ENCODE measurements at regions not wholly inside any gene's neighbourhood (a gene's known extent, or its start where the extent isn't known, plus 50 kb on each side); places are given as distances from the start of the nearest gene placed in this dataset.

DNA sequence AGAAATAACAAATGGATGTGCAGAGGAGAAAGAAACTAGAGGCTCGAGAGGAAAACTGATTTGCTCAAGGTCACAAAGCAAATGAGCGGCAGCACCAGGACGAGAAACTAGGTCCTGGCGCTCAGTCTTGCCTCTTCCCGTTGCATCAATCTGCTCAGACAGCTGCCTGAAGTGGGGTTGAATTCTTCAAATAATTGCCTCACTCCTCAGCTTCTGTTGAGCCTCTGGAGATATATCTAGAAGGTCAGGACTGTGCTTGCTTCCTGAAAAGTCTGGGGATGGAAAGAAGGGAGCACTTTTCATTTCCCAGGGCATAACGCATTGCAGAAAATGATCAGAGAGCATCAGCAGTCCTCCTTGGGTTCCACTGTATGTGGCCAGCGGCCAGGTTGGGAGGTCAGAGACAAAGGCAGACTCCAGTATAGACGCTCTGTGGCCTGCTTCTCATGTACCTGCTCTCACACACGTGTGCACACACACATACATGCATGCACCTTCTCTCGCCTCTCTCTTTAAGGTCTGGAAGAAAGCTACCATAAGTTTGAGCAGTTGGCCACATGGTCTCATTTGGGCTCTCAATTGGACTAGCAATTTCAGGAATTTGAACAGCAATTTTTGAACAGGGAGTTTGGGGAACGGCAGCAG is 83.7 kb upstream of the DUSP5 start:
- DNase-seq (ENCODE audit: low read depth in 2 of 2), result no peak

DNA sequence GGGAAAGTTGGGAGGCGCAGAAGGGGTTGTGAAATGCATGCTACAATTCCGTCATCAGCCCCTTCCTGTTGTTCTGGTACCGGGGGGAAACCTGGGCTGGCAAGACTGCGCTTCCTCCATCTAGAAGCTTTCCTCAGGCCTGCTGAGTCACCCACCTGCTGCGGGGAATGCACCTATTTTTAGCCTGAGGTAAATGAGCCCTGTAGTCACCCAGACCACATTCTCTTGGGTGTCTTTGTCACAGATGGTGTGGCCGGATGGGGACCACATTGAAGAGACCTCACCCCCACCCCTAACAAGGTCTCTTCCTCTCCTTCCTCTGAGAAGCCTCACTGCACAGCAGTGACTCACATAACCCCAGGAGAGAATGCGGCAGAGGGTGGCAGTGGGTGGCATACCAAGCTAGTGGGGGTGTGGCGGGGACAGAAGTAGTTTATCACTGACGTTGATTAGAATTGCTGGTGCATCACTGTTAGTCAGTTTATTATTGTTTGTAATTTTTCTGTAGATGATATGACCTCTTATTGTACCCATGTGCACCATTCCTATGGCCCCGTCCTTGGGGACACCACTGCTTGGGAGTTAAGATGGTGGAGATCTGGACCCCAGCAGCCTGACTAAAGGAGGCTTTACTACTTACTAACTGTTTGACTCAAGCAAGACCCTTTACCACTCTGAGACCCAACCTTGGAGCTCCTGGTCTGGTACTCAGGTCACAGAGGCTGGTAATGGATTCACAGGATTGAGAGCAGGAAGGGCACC is 83.0 kb upstream of the DUSP5 start:
- peak; percentile 82 to 93 for DNase-seq (ENCODE audit: low read depth in 2 of 2)

DNA sequence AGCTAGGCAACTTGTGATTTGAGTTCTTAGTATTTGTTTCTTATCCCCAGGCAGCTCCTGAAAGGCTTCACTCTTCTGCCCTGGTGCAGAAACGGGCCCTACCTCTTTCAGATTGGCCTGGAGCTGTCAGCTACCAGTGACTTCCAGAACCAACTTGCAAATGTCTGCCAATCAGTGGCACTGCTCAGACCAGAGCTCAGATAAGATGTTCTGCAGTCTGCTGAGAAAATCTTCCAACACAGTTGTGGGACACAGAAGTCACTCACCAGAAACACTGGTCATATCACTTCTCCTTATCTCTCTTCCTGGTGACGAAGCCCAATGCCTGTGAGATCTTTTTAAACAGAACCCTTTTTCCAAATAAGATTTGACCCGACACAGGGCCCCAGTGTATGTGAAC is 81.9 kb upstream of the DUSP5 start:
- no peak for DNase-seq (ENCODE audit: low read depth in 2 of 2)

DNA sequence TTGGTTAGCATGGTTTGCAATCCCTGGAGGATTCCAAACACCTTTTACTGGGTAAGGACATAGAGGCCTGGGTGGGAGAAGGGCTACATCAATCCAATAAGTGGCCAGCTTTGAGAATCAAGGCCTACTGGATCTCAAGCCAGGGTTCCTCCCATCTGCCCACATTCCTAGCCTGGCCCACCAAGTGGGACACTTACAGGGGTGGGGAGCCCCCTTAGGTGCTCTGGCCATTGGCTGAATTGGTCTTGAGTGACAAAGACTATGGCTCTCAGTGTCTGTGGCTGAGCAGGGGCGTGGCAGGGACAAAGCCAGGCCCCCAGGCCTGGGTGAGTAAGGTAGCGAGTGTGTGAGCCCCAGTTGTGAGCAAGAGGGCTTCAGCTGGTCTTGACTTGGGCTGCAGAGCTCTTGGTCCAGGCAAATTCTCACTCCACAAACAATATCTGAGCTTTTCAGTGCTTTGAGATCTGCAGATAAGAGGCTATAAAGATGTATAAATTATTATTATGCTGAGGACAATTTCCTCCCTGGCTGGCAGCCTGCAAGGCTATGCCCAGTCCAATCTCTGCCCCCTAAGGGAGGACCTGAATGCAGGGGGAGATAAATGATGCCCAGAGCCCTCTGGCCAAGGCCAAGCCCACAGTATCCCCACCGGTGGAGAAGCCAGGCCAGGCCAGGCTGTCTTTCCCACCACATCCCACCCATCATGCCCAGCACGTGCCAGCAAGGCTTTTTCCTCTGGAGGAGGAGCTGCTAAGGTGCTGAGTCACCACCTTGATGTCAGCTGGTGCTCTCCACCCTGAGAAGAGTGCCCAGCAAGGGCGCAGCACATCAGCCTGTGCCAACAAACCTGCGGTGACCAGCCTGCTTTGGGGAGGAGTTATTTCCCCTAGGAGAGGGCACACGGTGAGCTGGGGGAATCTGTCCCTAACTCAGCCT is 80.7 kb upstream of the DUSP5 start:
- DNase-seq (ENCODE audit: low read depth in 2 of 2), result no peak

DNA sequence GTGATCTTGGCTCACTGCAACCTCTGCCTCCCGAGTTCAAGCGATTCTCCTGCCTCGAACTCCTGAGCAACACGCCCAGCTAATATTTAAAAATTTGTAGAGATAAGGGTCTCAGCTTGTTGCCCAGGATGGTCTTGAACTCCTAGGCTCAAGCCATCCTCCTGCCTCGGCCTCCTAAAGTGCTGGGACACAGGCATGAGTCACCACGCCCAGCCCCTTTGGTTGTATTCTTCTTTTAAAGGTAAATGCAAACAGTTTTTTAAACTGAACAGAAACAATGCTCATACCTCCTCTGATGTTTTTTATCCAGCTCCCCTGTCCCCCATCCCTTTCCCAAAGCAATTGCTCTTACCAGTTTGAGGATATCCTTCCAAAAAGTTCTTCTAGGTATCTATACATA is 79.5 kb upstream of the DUSP5 start:
- no peak for DNase-seq (ENCODE audit: low read depth in 2 of 2)

DNA sequence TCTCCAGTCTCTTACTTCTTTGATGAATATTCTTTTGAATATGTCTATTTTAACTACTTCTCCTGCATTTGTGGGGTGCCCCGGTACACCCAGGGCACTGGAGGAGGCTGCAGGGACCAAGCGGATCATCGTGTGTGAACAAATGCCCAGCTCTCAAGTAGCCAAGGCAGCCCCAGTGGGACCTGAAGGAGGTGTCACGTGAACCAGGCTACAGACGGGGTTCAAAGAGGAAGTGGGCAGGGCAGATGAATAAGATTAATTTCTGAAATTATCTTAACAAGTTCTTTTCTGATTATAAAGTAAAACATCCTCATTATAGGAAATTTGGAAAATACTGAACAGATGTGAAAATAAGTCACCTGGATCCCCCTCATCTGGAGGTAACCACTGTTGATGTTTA is 78.4 kb upstream of the DUSP5 start:
- no peak for DNase-seq (ENCODE audit: low read depth in 2 of 2)

DNA sequence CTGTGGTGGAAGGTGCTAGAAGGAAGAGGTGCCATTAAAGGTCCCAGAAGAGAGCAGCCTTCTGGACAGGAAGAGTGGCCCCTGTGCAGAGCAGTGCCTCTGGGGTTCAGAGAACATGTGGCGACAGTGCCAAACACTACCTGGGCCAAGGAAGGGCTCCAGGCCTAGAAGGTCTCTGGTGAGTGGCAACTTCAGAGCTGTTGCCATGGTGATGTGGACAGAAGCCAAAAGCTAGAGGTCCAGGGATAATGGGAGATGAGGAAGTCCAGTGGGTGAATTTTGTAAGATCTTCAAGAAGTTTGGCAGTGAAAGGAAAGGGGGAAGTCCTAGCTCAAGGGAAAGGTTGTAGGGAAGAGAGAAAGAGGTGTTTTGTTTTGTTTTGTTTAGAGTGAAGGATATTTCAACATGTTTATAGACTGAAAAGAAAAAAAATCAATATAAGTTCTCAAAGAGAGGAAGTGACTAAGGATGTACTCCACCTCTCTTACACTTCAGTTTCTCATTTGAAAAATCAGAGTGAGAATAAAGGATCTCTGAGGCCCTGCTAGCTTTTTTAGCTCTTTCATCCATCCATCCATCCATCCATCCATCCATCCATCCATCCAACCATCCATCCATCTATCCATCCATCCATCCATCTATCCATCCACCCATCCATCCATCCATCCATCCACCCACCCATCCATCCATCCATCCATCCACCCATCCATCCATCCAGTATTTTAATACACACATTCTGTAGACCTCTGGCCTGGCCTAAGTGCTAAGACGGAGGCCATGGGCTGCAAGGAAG is 77.1 kb upstream of the DUSP5 start:
- DNase-seq (ENCODE audit: low read depth in 2 of 2), result no peak

DNA sequence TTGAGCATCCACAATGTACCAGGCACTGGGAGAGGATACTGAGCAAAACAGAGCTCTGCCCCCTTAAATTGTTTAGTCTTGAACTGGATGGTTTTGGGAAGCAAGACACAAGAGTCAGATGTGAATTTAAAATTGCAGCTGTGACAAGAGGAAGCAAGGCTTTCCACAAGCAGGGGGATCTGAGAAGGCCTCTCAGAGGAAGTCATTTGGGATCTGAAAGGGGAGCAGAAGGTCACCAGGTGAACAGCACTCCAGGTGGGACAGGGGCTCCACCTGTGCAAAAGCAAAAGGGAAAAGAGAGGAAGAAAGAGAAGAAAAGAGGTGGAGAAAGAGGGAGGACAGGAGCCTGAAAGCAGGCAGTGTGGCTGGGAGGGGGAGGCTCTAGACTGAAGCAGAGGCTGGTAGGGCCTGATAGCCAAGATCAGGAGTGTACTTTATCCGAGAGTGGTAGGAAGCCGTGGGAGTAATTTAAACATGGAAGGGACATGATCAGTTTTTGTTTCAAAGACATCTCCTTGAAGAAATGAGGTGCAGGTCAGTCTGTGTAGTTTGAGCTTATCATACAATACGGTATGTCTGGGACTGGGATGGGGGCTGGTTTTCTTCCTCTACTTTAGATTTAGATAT is 76.1 kb upstream of the DUSP5 start:
- no peak for DNase-seq (ENCODE audit: low read depth in 2 of 2)

DNA sequence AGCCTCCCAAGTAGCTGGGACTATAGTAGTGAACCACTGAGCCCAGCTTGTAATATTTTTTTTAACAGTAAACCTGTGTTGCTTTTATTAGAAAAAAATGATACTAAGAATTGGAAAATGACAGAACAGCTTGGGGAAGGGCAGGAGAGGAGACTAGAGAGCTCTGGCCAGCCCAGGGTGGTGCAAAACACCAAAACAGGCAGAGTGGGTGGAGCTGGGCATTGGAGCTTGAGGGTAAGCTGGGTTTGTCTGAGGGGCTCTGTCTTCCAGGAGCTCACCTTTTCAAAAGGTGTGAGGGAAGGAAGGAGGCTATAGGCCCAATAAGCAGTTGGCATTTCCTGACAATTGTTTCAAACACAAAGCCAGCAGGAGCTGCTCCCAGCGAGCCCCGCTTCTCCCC is 75.2 kb upstream of the DUSP5 start:
- no peak for DNase-seq (ENCODE audit: low read depth in 2 of 2)

DNA sequence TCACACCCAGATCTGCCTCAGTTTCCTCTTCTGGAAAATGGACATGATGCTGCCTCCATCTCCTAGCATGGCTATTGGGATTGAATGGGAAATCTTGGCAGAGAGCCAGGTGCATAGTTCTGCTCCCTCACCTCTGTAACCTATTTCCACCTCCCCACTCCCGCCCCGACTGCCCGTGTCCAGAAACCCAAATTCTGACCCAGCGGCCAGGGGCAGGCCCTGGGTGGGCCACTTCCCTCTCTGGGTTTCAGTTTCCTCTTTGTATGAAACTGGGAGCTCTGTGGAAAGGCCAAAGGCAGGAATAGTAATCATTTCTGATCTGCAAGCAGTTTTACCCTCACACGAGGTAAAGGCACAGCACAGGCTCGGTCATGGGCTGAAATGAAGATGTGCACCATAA is 74.1 kb upstream of the DUSP5 start:
- no peak for DNase-seq (ENCODE audit: low read depth in 2 of 2)

DNA sequence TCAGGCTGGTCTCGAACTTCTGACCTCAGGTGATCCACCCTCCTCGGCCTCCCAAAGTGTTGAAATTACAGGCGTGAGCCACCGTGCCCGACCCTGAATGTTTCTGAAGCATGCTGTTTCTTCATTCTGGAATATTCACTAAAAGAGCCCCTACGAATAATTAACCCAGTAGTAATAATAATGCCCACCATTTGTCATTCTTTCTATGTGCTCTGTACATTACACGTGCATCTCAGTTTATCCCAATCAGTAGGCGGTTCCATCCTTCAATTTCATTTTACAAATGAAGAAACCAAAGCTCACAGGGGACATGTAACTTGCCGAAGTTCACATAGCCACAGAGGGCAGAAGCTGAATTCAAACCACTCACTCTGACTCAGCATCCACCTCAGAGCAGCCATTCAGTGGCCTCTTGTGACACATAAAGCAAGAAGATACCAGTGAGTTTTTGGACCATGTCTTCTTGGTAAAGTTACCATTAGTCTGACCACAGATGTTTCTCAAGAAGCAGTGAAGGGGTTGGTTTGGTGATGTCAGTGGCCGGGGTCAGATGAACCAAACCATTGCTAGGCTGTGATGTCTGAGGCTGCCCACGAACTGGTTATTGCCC is 71.9 kb upstream of the DUSP5 start:
- DNase-seq (ENCODE audit: low read depth in 2 of 2), result peak in 1 of 2 donors; percentile 44

DNA sequence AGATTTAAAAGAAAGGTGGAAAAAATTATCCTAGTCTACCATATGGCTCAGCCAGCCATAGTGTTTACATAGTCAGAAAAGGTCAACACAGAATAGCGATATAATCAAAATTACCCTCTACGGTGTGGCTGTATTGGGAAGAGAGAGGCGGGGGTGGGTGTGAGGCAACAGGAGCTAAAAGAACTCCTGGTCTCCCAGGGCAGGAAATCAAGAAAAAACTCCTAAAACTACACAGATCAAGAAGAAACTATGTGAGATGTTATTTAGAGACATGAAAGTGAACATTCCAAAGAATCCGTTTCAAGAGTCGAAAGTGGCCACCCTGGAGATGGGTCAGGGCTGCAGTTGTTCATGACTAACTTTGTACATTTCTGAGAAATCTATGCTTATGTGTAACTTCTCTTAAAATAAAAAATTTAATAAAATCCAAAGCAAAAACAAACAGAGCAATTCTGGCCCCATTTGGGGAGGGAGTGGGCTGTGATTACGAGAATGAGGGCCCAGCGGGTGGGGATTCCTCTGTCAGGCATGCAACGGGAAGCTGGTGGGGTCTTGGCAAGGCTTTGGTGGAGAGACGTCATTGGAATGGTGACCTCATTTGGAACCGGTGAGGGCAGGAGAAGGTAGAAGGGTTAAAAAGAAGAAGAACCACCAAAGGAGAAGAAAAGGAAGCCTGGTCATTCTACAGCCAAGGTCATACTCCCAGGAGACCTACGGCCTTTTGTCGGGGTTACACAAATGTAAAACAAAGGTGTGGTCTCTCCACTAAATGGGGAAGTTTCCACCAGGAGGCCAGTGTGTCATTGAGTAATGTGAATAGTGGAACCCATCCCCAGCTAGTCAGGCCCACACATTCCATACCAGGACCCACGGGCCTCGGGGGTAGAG is 71.2 kb upstream of the DUSP5 start:
- DNase-seq (ENCODE audit: low read depth in 2 of 2), result no peak

DNA sequence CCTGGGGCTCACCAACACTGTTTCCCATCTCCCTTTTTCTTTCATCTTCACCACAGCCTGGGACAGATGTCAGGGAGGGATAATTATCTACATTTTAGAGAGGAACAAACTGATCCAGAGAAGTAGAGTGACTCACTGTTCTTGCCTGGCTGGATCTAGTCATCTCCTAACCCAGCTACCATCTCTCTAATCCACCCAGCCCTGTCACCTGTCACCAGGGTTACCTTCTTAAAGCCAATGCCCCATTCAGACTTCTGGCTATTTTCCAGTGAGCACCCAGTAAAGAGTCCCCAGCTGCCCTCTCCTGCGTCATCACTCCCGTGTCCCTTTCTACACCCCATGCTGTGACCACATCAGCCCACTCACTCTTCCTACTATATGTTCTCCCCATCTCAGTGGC is 68.4 kb upstream of the DUSP5 start:
- DNase-seq (ENCODE audit: low read depth in 2 of 2), result no peak

DNA sequence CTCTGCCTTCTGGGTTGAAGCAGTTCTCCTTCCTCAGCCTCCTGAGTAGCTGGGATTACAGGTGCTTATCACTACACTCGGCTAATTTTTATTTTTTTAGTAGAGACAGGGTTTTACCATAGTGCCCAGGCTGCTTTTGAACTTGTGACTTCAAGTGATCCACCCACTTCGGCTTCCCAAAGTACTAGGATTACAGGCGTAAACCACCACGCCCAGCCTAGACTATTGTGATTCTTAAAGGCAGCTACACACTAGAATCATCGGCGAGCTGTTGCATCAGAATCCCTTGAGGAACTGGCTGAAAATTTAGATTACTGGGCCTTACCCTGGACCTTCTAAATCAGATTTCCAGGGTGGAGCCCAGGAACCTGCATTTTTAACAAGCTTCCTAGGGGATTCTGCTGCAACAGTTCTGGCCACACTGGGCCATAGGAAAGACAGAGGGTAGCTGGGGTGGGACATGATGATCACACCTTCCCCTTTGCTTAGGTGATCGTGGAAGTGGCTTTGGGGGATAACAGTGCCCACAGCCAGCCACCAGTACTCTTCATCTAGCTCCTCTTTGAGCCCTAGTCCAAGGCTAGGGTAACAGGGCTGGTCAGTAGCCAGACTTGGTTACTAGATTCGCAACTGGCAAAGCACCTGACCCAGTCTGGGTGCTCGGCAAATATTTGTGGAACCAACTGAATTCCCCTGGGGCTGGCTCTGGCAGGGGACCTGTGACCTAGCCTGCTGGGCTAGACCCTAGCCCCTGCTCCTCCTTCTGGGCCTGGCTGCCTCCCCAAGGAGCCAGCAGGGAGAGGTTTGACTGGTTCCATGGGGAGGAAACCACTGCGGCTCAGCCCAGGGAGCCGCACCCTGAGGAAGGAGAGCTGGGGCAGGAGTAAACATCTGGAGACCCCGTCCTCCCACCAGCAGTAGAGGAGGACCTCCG is 67.1 kb upstream of the DUSP5 start:
- DNase-seq (ENCODE audit: low read depth in 2 of 2), result no peak

DNA sequence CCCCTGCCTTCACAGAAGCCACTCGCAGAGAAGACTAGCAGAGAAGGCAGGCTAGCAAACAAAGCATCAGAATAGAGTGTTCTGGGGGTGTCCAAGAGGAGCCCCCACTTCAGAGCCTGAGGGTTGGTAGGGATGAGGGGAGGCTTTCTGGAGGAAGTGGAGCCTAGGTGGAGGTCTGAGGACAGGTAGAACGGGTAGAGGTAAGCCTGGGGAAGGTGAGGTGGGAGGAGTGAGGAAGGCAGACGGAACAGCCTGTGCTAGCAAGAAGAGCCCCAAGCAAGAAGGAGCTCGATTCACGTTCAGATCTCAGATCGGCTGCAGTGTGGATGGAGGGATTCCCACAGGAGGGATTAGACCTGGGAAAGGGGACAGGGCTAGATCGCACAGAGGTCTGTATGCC is 66.0 kb upstream of the DUSP5 start:
- DNase-seq (ENCODE audit: low read depth in 2 of 2), result no peak

DNA sequence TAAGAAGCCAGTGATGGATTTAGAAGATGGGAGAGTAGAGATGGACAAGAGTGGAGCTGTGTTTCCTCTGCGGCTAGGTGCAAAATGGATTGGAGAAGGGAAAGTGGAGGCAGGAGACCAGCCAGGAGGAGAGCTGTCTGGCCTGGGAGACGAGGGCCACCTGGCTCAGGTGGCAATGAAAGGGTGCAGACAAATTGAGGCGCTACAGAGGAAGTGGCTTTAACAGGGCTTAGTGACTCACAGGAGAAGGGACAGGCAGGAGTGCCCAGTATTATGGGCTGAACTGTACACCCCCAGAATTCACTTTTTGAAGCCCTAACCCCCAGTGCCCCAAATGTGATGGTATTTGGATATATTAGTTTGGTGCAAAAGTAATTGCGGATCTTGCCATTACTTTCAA is 65.6 kb upstream of the DUSP5 start:
- DNase-seq (ENCODE audit: low read depth in 2 of 2), result no peak

DNA sequence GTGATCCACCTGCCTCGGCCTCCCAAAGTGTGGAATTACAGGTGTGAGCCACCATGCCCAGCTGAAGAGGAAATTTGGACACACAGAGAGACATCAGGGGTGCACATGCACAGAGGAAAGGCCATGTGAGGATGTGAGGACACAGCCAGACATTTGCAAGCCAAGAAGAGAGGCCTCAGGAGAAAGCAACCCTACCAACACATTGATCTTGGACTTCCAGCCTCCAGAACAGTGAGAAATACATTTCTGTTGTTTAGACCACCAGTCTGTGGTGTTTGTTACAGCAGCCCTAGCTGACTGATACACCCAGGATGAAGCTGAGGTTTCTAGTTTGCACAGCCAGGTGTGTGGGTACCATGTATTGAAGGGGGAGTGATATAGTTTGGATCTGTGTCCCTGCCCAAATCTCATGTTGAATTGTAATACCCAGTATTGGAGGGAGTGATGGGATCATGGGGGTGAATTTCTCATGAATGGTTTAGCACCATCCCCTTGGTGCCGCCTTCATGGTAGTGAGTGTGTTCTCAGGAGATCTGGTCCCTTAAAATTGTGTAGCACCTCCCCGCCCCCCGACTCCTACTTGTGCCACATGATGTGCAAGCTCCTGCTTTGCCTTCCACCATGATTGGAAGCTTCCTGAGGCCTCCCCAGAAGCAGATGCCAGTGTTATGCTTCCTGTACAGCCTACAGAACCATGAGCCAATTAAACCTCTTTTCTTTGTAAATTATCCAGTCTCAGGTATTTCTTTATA is 64.7 kb upstream of the DUSP5 start:
- DNase-seq (ENCODE audit: low read depth in 2 of 2), result no peak

DNA sequence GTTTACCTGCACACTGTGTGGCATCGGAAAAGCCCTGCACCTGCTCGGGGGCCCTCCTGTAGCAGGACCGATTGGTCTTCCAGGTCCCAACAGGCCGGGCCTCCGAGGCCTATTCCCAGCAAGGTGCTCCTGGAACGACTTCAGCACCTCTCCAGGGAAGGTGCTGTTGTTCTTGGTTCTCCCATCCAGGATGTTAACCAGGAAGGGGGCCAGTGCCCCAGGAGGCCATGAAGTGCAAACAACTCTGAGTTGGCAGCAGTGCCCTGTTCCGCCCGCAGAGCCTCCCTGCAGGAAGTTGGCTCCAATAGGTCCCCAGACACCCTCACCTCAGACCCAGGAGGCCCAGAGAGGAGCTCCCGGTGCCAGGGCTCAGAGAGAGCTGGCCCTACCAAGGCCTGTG is 64.0 kb upstream of the DUSP5 start:
- no peak for DNase-seq (ENCODE audit: low read depth in 2 of 2)

Measured in activated CD8-positive, alpha-beta memory T cell treated with anti-CD3 and anti-CD28 coated beads for 4 hours (primary cell).